ENCODE measurements at regions not wholly inside any gene's neighbourhood (a gene's known extent, or its start where the extent isn't known, plus 50 kb on each side); places are given as distances from the start of the nearest gene placed in this dataset.

- DNase-seq (ENCODE audit: low read depth, low spot score) (no peak), ATAC-seq (no peak)
- in situ Hi-C loops (cut with HindIII; ENCODE audit: low pct_unique_long_range_greater_than_20kb, low sequenced_read_pairs) (no loop called here), intact Hi-C loops (cut with micrococcal nuclease; ENCODE audit: unreplicated experiment) (no loop called here)
- CTCF ChIA-PET = no interaction called here
- H3K9me3 ChIP-seq (ENCODE audit: control insufficient read depth, insufficient read depth, low read depth, low read length) = no peaks in the 10 kb centered on the region
- H3K27ac ChIP-seq (ENCODE audit: low read length) = no peak overlapping the region
- H3K4me1 ChIP-seq (ENCODE audit: control insufficient read depth, insufficient read depth, low read length) = no peaks in the 10 kb centered on the region
- BruUV-seq (replicated peaks) = no TSS peak
- no peaks in the 10 kb centered on the region for H3K27me3 ChIP-seq (ENCODE audit: control insufficient read depth, insufficient read depth, low read length)
- H3K4me3 ChIP-seq (ENCODE audit: low read depth in 2 of 2, low read length in 2 of 2) = no peak overlapping the region
- POLR2A ChIA-PET = no interaction called here
- no peaks in the 10 kb centered on the region for H3K36me3 ChIP-seq (ENCODE audit: control insufficient read depth, insufficient read depth, low read length)
- TF ChIP-seq POLR2AphosphoS5 (IDR thresholded peaks at IDR 0.05; ENCODE audit: low read depth, low read length) (no peak), TCF7L2 (IDR thresholded peaks at IDR 0.05; ENCODE audit: low read depth, low read length) (no peak), REST (IDR thresholded peaks at IDR 0.05; ENCODE audit: insufficient read depth in 1 of 2, low read depth in 2 of 2, low read length in 1 of 2) (no peak), CTCF (IDR thresholded peaks at IDR 0.05) (no peak), SIN3A (IDR thresholded peaks at IDR 0.05; ENCODE audit: borderline replicate concordance, insufficient read depth, low read depth, low read length) (no peak)
Observed at GRCh38 chr11:105273660-105274280, 134.2 kb upstream of the CARD18 start.

GRCh38 chr11:105269862-105270261, 130.3 kb upstream of the CARD18 start:
- Histone ChIP-seq H3K4me1 (ENCODE audit: control insufficient read depth, insufficient read depth, low read length) (no peaks in the 10 kb centered on the region), H3K4me3 (ENCODE audit: low read depth in 2 of 2, low read length in 2 of 2) (no peak overlapping the region), H3K27ac (ENCODE audit: low read length) (no peak overlapping the region), H3K27me3 (ENCODE audit: control insufficient read depth, insufficient read depth, low read length) (no peaks in the 10 kb centered on the region), H3K36me3 (ENCODE audit: control insufficient read depth, insufficient read depth, low read length) (no peaks in the 10 kb centered on the region), H3K9me3 (ENCODE audit: control insufficient read depth, insufficient read depth, low read depth, low read length) (no peaks in the 10 kb centered on the region)
- POLR2A ChIA-PET = no interaction called here
- TF ChIP-seq CTCF (IDR thresholded peaks at IDR 0.05) (no peak), SIN3A (IDR thresholded peaks at IDR 0.05; ENCODE audit: borderline replicate concordance, insufficient read depth, low read depth, low read length) (no peak), REST (IDR thresholded peaks at IDR 0.05; ENCODE audit: insufficient read depth in 1 of 2, low read depth in 2 of 2, low read length in 1 of 2) (no peak), POLR2AphosphoS5 (IDR thresholded peaks at IDR 0.05; ENCODE audit: low read depth, low read length) (no peak), TCF7L2 (IDR thresholded peaks at IDR 0.05; ENCODE audit: low read depth, low read length) (no peak)
- intact Hi-C loops (cut with micrococcal nuclease; ENCODE audit: unreplicated experiment) = no loop called here
- CTCF ChIA-PET = interaction anchor here (0.6 kb wide), 1 partner anchor 895 kb away, joined by 4 read pairs; no protein-coding TSS in a partner anchor
- no peak for DNase-seq (ENCODE audit: low read depth, low spot score)
- in situ Hi-C loops (cut with HindIII; ENCODE audit: low pct_unique_long_range_greater_than_20kb, low sequenced_read_pairs) = no loop called here
- no peak for ATAC-seq
- no TSS peak for BruUV-seq (replicated peaks)
